ENCODE measurements at regions not wholly inside any gene's neighbourhood (a gene's known extent, or its start where the extent isn't known, plus 50 kb on each side); places are given as distances from the start of the nearest gene placed in this dataset. TPM values are rescaled to one million over a fixed set of nuclear protein-coding genes. Genes with fewer than 3 reads are reported as not detected.

Small RNA genes in the stretch of these regions (small RNA-seq; reads per million reads assigned to genes)
- gene RNU7-120P: not detected

All from hepatocyte (in vitro differentiated cells).